ENCODE measurements at regions not wholly inside any gene's neighbourhood (a gene's known extent, or its start where the extent isn't known, plus 50 kb on each side); places are given as distances from the start of the nearest gene placed in this dataset.
A peak's percentile ranks its signal among the peaks of the same experiment; 100 is the strongest.

DNA sequence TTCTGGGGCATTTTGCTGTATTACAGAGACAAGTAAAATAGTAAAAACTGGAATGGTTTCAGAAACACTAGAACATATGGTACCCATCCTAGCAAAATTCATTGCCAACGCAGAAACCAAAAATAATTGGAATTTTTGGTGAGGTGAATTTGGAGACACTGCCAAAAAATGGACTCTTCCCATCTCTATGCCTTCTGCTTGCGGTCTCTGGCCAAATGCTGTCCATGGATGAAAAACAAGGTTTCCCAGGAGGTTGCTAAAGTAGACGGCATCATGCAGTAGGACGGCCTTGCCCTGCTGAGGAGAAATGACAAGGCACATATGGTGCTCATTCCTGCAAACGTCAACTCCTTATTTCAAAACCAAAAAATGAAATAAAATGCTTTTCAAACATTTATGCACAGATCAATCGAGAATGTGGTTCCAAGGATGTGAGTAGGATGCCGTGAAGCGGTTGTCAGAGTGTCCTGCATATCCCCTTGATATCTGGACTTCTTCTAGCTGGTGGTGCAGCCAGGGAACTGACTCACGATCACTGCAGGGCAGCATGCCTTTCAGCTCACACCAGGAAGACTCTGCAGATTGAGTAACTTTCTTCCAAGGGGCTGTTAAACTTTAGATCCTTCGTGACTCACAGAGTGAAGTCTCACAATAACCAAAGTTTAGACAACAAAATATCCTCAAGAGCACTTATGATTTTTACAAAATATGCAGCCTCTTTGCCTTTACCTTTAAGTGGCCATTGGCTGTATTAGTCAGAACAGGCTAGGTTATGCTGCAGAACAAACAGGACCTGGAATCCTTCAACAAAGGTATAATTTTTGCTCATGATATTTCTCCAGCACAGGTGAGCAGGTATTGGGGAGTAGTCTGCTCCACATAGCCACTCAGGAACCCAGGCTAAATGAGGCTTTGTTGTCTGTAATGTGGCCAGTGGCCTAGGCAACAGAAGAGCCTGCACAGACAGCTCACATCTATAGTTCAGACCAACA is 149.4 kb upstream of the NDUFV2 start (continued):
- TF ChIP-seq, protein P1, sequence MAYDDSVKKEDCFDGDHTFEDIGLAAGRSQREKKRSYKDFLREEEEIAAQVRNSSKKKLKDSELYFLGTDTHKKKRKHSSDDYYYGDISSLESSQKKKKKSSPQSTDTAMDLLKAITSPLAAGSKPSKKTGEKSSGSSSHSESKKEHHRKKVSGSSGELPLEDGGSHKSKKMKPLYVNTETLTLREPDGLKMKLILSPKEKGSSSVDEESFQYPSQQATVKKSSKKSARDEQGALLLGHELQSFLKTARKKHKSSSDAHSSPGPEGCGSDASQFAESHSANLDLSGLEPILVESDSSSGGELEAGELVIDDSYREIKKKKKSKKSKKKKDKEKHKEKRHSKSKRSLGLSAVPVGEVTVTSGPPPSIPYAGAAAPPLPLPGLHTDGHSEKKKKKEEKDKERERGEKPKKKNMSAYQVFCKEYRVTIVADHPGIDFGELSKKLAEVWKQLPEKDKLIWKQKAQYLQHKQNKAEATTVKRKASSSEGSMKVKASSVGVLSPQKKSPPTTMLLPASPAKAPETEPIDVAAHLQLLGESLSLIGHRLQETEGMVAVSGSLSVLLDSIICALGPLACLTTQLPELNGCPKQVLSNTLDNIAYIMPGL (CRISPR knock-in tag; IDR thresholded peaks at IDR 0.05; ENCODE audit: borderline replicate concordance in 1 of 2, low read depth in 1 of 2), result no peak
- TF ChIP-seq NCOR1 (IDR thresholded peaks at IDR 0.05; ENCODE audit: borderline replicate concordance, low read length), result no peak
- TF ChIP-seq ZNF30 (CRISPR knock-in tag; IDR thresholded peaks at IDR 0.05), result no peak
- peak; percentile 67; the same call in 1 of the 2 replicates for TF ChIP-seq RBAK (CRISPR knock-in tag; IDR thresholded peaks at IDR 0.05)

DNA sequence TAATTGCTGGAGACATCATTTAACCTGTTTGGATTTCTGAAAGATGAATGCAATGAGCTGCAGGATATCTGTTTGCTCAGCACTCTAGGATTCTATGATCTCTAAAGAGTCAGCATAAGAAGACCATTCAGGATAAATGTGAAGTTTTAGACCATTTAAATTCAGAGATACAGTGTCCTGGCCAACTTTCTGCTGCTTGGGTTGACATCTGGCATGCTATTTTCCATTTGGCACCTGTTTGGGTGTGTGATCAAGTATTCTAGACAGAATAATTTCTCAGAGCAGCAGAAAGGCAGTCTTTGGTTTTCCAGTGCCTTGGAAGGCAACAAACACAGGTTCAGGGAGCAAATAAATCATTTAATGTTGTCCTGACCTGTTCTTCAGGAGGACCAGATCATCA is 144.8 kb upstream of the NDUFV2 start:
- no peaks in the 10 kb centered on the region for H3K36me3 ChIP-seq (replicated peaks in 1 of 2; ENCODE audit: control insufficient read depth in 1 of 2, insufficient read depth in 2 of 2, low read length in 2 of 2)
- H3K27ac ChIP-seq (ENCODE audit: extremely low read length, insufficient read depth, low read length), result no peak overlapping the region
- H3K9ac ChIP-seq (ENCODE audit: insufficient read depth, low read depth, low read length), result no peak overlapping the region
- H3K79me2 ChIP-seq (ENCODE audit: insufficient read depth, low read length), result no peaks in the 10 kb centered on the region
- no peak for FAIRE-seq
- no peak overlapping the region for H2AFZ ChIP-seq (ENCODE audit: low read length)
- TF ChIP-seq CENPT (CRISPR knock-in tag; IDR thresholded peaks at IDR 0.05; ENCODE audit: low read depth), result no peak
- TF ChIP-seq BCL6 (CRISPR knock-in tag; IDR thresholded peaks at IDR 0.05), result peak; percentile 50; the same call in 1 of the 2 replicates
- BruUV-seq (replicated peaks), result no TSS peak
- intact Hi-C loops (cut with micrococcal nuclease; ENCODE audit: unreplicated experiment), result no loop called here
- no peak overlapping the region for H3K4me3 ChIP-seq (replicated peaks in 1 of 3; ENCODE audit: insufficient read depth in 1 of 3, low read depth in 2 of 3, low read length in 3 of 3)
- CTCF ChIA-PET (ENCODE audit: low intra/inter-chr PET ratio, low total read pairs), result no interaction called here
- peaks cover 74% of the 10 kb centered on the region for H3K4me1 ChIP-seq (ENCODE audit: insufficient read depth, low read length)
- no peak overlapping the region for H3K4me2 ChIP-seq (ENCODE audit: low read depth, low read length)
- no peaks in the 10 kb centered on the region for H3K27me3 ChIP-seq (ENCODE audit: control insufficient read depth in 1 of 2, insufficient read depth in 2 of 2, low read length in 2 of 2)
- no peaks in the 10 kb centered on the region for H4K20me1 ChIP-seq (ENCODE audit: insufficient read depth, low read length)
- in situ Hi-C loops (cut with HindIII; ENCODE audit: extremely low pct_ligation_motif_present, low pct_unique_long_range_greater_than_20kb), result no loop called here
- peaks cover 6% of the 10 kb centered on the region; the same call in 1 of the 2 replicates for H3K9me3 ChIP-seq (ENCODE audit: low read length)
- ATAC-seq, result no peak
- no peak for DNase-seq (ENCODE audit: low spot score)
- POLR2A ChIA-PET, result interaction anchor here (1.3 kb wide), 1 partner anchor 253 kb away, joined by 3 read pairs; no protein-coding TSS in a partner anchor
